Sigmoid colon (tissue), 6 donors: ENCODE measurements at regions not wholly inside any gene's neighbourhood (a gene's known extent, or its start where the extent isn't known, plus 50 kb on each side); places are given as distances from the start of the nearest gene placed in this dataset.
"Not testable (repeated sequence)": the region's sequence is repeated elsewhere in the genome, so short reads cannot be mapped to it uniquely, and the experiment has no call there.

Experiments used
- DNase-seq: peaks from one replicate; pipeline ENCODE4 v3.0.0-alpha.2; 2019
- H3K27ac ChIP-seq, 4 donors: fragments of 200-600 bp; sonication (generic); one replicate each; pipeline ENCODE4 v1.5.1; 2016 to 2019; ENCODE audit warnings: mild to moderate bottlenecking in 1 of 4
- H3K27me3 ChIP-seq, 3 donors: fragments of 200-600 bp; sonication (generic); one replicate each; pipeline ENCODE4 v1.5.1; 2019; ENCODE audit warnings: mild to moderate bottlenecking in 1 of 3
- H3K36me3 ChIP-seq, 4 donors: fragments of 200-600 bp; sonication (generic); one replicate each; pipeline ENCODE4 v1.5.1; 2016 to 2019
- H3K4me1 ChIP-seq, 4 donors: fragments of 200-600 bp; sonication (generic); one replicate each; pipeline ENCODE4 v1.5.1; 2017 to 2019
- H3K4me3 ChIP-seq, 4 donors: fragments of 200-600 bp; sonication (generic); one replicate each; pipeline ENCODE4 v1.5.1; 2017 to 2019; ENCODE audit warnings: mild to moderate bottlenecking in 2 of 4, moderate library complexity in 1 of 4
- H3K9me3 ChIP-seq, 4 donors: fragments of 200-600 bp in 3 of 4; sonication (generic) in 3 of 4; one replicate each; pipeline versions ENCODE4 v1.5.1 to v1.6.1; 2013 to 2019
- EP300 ChIP-seq, 4 donors: sonication (generic); formaldehyde crosslinking; IDR thresholded peaks; one replicate each; pipeline ENCODE4 v1.6.1; 2017; ENCODE audit warnings: antibody characterized with exemption in 4 of 4
- POLR2A ChIP-seq, 2 donors: fragments of 450-650 bp; IDR thresholded peaks; one replicate each; pipeline ENCODE4 v1.6.1; 2016; ENCODE audit warnings: antibody characterized with exemption in 2 of 2, mild to moderate bottlenecking in 2 of 2, moderate library complexity in 2 of 2
- POLR2AphosphoS5 ChIP-seq, 4 donors: sonication (generic); formaldehyde crosslinking; IDR thresholded peaks; one replicate each; pipeline ENCODE4 v1.6.1; 2017; ENCODE audit warnings: antibody characterized with exemption in 4 of 4
- WGBS, 2 donors: extraction: QIAGEN DNeasy Blood & Tissue Kit; methylation state at CpG; one replicate each; pipeline ENCODE4 v1.1.7; 2013; 5-methylcytosine and 5-hydroxymethylcytosine counted together
- intact Hi-C: fragments of 100-400 bp; cut with DNase I; formaldehyde crosslinking; loops from one replicate; pipeline ENCODE4 v1.15.1; 2023
- TF ChIP-seq, protein P1 (sequence below), 4 experiments: fragments of 450-650 bp in 3 of 4; fragments of 200-600 bp in 1 of 4; IDR thresholded peaks; one replicate each; pipeline ENCODE4 v1.5.1; 2016 to 2019; ENCODE audit warnings: antibody characterized with exemption in 4 of 4, mild to moderate bottlenecking in 3 of 4, moderate library complexity in 2 of 4
- donor health status: healthy with polysubstance abuse.
- donor health status: healthy.

DNA sequence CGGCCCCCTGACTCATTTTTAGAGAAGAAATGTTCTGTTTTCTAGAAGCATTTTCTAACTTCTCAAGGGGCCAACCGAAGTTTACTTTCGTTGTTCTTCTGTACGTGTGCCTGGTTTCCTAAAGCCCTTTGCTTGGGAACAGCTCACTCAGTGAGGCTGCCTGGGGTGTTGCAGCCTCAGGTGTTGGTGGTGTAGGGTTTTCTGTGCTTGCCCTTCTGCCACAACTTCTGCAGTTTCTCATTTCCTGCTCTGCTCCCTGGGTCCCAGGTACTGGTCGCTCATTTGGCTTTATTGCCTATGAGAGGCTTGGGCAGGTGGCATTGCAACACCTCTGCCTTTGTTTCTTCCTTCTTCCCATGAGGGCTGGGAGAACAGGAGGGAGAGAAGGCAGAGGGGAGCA, 278.3 kb downstream of the SOX4 start:
- H3K36me3 ChIP-seq: no peaks in the 10 kb centered on the region
- TF ChIP-seq POLR2A (IDR thresholded peaks at IDR 0.05) (no peak), EP300 (IDR thresholded peaks at IDR 0.05) (no peak), POLR2AphosphoS5 (IDR thresholded peaks at IDR 0.05) (no peak)
- TF ChIP-seq, protein P1, sequence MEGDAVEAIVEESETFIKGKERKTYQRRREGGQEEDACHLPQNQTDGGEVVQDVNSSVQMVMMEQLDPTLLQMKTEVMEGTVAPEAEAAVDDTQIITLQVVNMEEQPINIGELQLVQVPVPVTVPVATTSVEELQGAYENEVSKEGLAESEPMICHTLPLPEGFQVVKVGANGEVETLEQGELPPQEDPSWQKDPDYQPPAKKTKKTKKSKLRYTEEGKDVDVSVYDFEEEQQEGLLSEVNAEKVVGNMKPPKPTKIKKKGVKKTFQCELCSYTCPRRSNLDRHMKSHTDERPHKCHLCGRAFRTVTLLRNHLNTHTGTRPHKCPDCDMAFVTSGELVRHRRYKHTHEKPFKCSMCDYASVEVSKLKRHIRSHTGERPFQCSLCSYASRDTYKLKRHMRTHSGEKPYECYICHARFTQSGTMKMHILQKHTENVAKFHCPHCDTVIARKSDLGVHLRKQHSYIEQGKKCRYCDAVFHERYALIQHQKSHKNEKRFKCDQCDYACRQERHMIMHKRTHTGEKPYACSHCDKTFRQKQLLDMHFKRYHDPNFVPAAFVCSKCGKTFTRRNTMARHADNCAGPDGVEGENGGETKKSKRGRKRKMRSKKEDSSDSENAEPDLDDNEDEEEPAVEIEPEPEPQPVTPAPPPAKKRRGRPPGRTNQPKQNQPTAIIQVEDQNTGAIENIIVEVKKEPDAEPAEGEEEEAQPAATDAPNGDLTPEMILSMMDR (IDR thresholded peaks at IDR 0.05): no peak
- 73 to 79% methylated on average over 5 of the region's 5 CpGs for WGBS, 2 donors
- H3K27ac ChIP-seq: no peak overlapping the region
- H3K9me3 ChIP-seq: no peaks in the 10 kb centered on the region
- H3K4me3 ChIP-seq: no peak overlapping the region
- intact Hi-C loops: no loop called here
- no peak for DNase-seq
- no peaks in the 10 kb centered on the region for H3K27me3 ChIP-seq
- peaks cover 0 to 9% (median 4%) of the 10 kb centered on the region in 4 donors for H3K4me1 ChIP-seq

DNA sequence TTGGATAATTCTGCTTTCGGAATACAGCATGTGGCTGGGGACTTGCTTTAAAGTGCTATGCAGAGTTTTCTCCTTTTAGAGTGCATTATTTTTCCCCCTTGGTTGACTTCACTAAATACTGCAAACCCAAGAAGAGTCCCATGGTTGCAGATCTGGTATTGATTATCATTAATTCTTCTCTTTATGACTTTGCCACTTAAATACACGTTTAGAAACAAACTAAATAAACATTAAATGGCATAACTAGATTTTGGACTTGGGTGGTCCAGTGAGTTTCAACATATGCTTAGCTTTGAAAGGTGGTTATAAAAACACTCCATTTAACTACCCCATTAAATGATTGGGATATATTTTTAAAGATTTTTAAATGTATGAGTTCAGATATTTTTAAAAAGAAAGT, 279.2 kb downstream of the SOX4 start:
- no peak overlapping the region for H3K27ac ChIP-seq
- 65 to 74% methylated on average over 2 of the region's 2 CpGs for WGBS, 2 donors
- TF ChIP-seq POLR2A (IDR thresholded peaks at IDR 0.05) (no peak), POLR2AphosphoS5 (IDR thresholded peaks at IDR 0.05) (no peak)
- TF ChIP-seq, protein P1 (IDR thresholded peaks at IDR 0.05): no peak
- H3K4me3 ChIP-seq: no peak overlapping the region
- no peak for DNase-seq
- H3K27me3 ChIP-seq: no peaks in the 10 kb centered on the region
- peaks cover 0 to 9% (median 4%) of the 10 kb centered on the region in 4 donors for H3K4me1 ChIP-seq
- H3K36me3 ChIP-seq: no peaks in the 10 kb centered on the region
- intact Hi-C loops: no loop called here
- no peaks in the 10 kb centered on the region for H3K9me3 ChIP-seq

DNA sequence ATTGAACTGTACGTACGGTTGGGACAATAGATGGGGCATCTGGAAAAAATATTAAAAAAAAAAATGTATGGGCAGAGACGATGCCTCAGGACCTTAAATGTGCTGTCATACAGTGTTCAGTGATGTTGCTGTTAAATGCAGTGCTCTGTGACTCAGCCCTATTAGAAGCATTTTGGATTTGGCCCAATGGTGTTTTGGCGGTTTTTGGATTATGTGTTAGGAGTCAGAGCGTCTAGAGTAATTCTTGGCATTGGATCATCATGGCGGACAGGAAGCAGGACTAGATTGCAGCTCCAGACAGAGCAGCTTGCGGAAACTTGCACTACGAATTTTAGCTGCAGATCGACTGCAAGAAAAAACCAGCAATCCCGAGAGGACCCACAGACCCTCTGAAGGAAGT, 280.0 kb downstream of the SOX4 start:
- 84 to 85% methylated on average over 10 of the region's 10 CpGs for WGBS, 2 donors
- no peak for TF ChIP-seq POLR2AphosphoS5 (IDR thresholded peaks at IDR 0.05)
- TF ChIP-seq POLR2A (IDR thresholded peaks at IDR 0.05): no peak
- TF ChIP-seq, protein P1 (IDR thresholded peaks at IDR 0.05): no peak
- no peak for TF ChIP-seq EP300 (IDR thresholded peaks at IDR 0.05)
- H3K27ac ChIP-seq: no peak overlapping the region
- no peaks in the 10 kb centered on the region for H3K27me3 ChIP-seq
- intact Hi-C loops: no loop called here
- no peaks in the 10 kb centered on the region for H3K36me3 ChIP-seq
- H3K4me1 ChIP-seq: peaks cover 0 to 9% (median under 1%) of the 10 kb centered on the region in 4 donors
- no peak overlapping the region for H3K4me3 ChIP-seq
- peak; percentile 68 for DNase-seq
- no peaks in the 10 kb centered on the region for H3K9me3 ChIP-seq

DNA sequence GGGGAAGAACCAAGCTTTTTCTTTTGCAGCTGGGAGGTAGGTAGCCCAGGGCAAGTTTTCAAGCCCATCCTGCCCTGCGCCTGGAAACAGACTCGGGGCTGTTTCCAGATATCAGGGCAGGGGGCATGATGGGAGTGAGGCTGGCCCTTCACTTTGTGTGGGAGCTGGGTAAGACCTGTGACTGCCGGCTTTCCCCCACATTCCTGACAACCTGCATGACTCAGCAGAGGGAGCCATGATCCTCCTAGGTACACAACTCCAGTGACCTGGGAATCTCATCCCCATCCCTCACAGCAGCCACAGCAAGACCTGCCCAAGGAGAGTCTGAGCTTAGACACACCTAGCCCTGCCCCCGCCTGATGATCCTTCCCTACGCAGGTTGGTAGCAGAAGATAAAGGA, 280.8 kb downstream of the SOX4 start:
- intact Hi-C loops: no loop called here
- 95 to 97% methylated on average over 5 of the region's 5 CpGs for WGBS, 2 donors
- Histone ChIP-seq H3K27ac (no peak overlapping the region), H3K36me3 (no peaks in the 10 kb centered on the region), H3K9me3 (no peaks in the 10 kb centered on the region), H3K4me1 (peaks cover 0 to 9% (median 0%) of the 10 kb centered on the region in 4 donors), H3K27me3 (no peaks in the 10 kb centered on the region), H3K4me3 (no peak overlapping the region)
- no peak for DNase-seq
- TF ChIP-seq EP300 (IDR thresholded peaks at IDR 0.05) (no peak), POLR2AphosphoS5 (IDR thresholded peaks at IDR 0.05) (no peak), POLR2A (IDR thresholded peaks at IDR 0.05) (no peak)
- TF ChIP-seq, protein P1 (IDR thresholded peaks at IDR 0.05): no peak

DNA sequence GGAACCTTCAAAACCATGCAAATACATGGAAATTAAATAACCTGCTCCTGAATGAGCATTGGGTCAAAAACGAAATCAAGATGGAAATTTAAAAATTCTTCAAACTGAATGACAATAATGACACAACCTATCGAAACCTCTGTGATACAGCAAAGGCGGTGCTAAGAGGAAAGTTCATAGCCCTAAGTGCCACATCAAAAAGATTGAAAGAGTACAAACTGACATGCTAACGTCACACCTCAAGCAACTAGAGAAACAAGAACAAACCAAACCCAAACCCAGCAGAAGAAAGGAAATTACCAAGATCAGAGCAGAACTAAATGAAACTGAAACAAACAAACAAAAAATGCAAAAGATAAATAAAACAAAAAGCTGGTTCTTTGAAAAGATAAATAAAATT, 283.5 kb downstream of the SOX4 start:
- H3K36me3 ChIP-seq, intact Hi-C loops, DNase-seq, H3K27me3 ChIP-seq, H3K4me1 ChIP-seq, H3K4me3 ChIP-seq, H3K27ac ChIP-seq, H3K9me3 ChIP-seq: not testable (repeated sequence)
- WGBS, 2 donors: 75 to 93% methylated on average over 4 of the region's 4 CpGs

DNA sequence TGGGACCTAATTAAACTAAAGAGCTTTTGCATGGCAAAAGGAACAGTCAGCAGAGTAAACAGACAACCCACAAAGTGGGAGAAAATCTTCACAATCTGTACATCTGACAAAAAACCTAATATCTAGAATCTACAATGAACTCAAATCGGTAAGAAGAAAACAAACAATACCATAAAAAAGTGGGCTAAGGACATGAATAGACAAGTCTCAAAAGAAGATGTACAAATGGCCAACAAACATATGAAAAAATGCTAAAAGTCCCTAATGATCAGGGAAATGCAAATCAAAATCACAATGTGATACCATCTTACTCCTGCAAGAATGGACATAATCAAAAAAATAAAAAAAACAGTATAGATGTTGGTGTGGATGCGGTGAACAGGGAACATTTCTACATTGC, 286.7 kb downstream of the SOX4 start:
- H3K4me1 ChIP-seq: peaks cover 0 to 11% (median 5%) of the 10 kb centered on the region in 4 donors
- intact Hi-C loops: loop anchor here (10.0 kb wide), 1 partner anchor 285 kb away; the partner anchor contains the start of gene SOX4
- WGBS, 2 donors: 86 to 87% methylated on average over 2 of the region's 2 CpGs
- H3K9me3 ChIP-seq, H3K4me3 ChIP-seq, H3K27ac ChIP-seq, H3K27me3 ChIP-seq, DNase-seq, H3K36me3 ChIP-seq: not testable (repeated sequence)
